IgD-negative memory B cell (primary cell): ENCODE measurements at regions not wholly inside any gene's neighbourhood (a gene's known extent, or its start where the extent isn't known, plus 50 kb on each side); places are given as distances from the start of the nearest gene placed in this dataset.
"Not testable (repeated sequence)": the region's sequence is repeated elsewhere in the genome, so short reads cannot be mapped to it uniquely, and the experiment has no call there.

Experiments used
- H3K27ac Mint-ChIP-seq, 3 donors: one replicate each; pipeline ENCODE4 v1.8.0; 2020 to 2022; ENCODE audit warnings: mild to moderate bottlenecking in 3 of 3, mixed read lengths in 3 of 3, moderate library complexity in 1 of 3
- H3K27me3 Mint-ChIP-seq: one replicate; pipeline ENCODE4 v1.8.0; 2021; ENCODE audit warnings: mixed read lengths
- H3K36me3 Mint-ChIP-seq: one replicate; pipeline ENCODE4 v1.8.0; 2020; ENCODE audit warnings: mild to moderate bottlenecking, mixed read lengths
- H3K4me1 Mint-ChIP-seq, 3 donors: one replicate each; pipeline ENCODE4 v1.8.0; 2020 to 2022; ENCODE audit warnings: mixed read lengths in 3 of 3, mild to moderate bottlenecking in 1 of 3
- H3K4me3 Mint-ChIP-seq, 4 donors: one replicate each; pipeline ENCODE4 v1.8.0; 2020 to 2022; ENCODE audit warnings: mild to moderate bottlenecking in 4 of 4, mixed read lengths in 4 of 4, moderate library complexity in 3 of 4
- H3K9me3 Mint-ChIP-seq, 3 donors: one replicate each; pipeline ENCODE4 v1.8.0; 2020 to 2021; ENCODE audit warnings: mixed read lengths in 3 of 3, mild to moderate bottlenecking in 1 of 3

DNA sequence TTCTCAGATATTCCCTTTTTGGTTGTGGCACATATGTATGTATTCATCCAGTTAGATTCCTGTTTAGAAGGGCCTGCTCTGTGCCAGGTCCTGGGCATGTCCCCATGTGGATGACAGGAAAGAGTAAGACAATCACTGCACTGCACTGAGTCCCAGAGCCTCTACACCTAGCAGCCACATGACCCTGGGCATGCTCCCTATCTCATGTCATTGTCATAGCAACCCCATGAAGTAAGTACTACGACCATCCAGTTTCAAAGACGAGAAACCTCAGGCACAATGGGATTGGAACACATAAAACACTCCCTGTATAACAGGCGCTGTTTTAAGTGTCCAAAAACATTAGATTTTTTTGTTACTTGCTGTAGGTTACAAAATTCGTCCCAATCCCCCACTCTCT lies 594.4 kb downstream of the UQCRFS1 start:
- H3K4me3 Mint-ChIP-seq: no peak overlapping the region
- H3K36me3 Mint-ChIP-seq: peaks cover 2% of the 10 kb centered on the region
- H3K9me3 Mint-ChIP-seq: peaks cover 8 to 34% (median 12%) of the 10 kb centered on the region in 3 donors
- peaks cover 0 to 1% (median 0%) of the 10 kb centered on the region in 3 donors for H3K4me1 Mint-ChIP-seq
- no peak overlapping the region for H3K27ac Mint-ChIP-seq
- no peaks in the 10 kb centered on the region for H3K27me3 Mint-ChIP-seq

- no peak overlapping the region for H3K4me3 Mint-ChIP-seq
- H3K27me3 Mint-ChIP-seq: no peaks in the 10 kb centered on the region
- peaks cover 2% of the 10 kb centered on the region for H3K36me3 Mint-ChIP-seq
- peaks cover 0 to 1% (median 0%) of the 10 kb centered on the region in 3 donors for H3K4me1 Mint-ChIP-seq
- peaks cover 10 to 31% (median 11%) of the 10 kb centered on the region in 3 donors for H3K9me3 Mint-ChIP-seq
- no peak overlapping the region for H3K27ac Mint-ChIP-seq
These were observed 597.0 kb downstream of the UQCRFS1 start for GRCh38 chr19:28615966-28616365.

DNA sequence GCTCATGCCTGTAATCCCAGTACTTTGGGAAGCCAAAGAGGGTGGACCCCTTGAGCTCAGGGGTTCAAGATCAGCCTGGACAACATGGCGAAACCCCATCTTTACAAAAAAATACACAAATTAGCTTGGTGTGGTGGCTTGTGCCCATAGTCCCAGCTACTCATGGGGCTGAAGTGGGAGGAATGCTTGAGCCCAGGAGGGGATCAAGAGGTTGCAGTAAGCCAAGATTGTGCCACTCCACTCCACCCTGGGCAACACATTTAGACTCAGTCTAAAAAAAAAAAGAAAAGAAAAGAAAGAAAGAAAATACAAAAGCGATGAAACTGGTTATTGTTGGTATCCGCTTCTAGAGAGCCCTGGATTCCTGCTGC lies 597.4 kb downstream of the UQCRFS1 start:
- H3K9me3 Mint-ChIP-seq: peaks cover 10 to 30% (median 11%) of the 10 kb centered on the region in 3 donors
- no peaks in the 10 kb centered on the region for H3K27me3 Mint-ChIP-seq
- H3K27ac Mint-ChIP-seq: no peak overlapping the region
- H3K4me3 Mint-ChIP-seq: no peak overlapping the region
- H3K4me1 Mint-ChIP-seq: peaks cover 0 to 1% (median 0%) of the 10 kb centered on the region in 3 donors
- H3K36me3 Mint-ChIP-seq: peaks cover 2% of the 10 kb centered on the region

- Mint-ChIP-seq H3K4me1 (no peaks in the 10 kb centered on the region), H3K27me3 (no peaks in the 10 kb centered on the region), H3K4me3 (no peak overlapping the region), H3K36me3 (peaks cover 2% of the 10 kb centered on the region), H3K27ac (no peak overlapping the region), H3K9me3 (peaks cover 6 to 26% (median 11%) of the 10 kb centered on the region in 3 donors)
These were observed 598.1 kb downstream of the UQCRFS1 start for GRCh38 chr19:28614634-28615545.

DNA sequence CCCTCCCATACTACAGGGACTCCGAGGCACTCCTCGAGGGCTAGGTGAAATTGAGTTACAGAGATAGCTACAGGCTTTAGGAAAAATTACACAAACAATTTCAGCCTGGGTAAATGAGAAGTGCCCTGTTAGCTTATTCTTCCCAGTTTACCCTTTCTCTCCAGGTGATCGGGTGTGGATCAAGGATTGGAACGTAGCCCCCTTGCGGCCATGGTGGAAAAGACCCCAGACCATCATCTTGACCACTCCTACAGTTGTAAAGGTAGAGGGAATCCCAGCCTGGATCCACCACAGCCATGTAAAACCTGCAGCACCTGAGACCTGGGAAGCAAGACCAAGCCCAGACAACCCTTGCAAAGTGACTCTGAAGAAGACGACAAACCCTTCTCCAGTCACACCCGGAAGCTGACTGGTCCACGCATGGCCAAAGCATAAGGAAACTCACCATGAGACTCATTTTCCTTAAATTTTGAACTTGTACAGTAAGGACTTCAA lies 600.6 kb downstream of the UQCRFS1 start:
- no peaks in the 10 kb centered on the region for H3K4me1 Mint-ChIP-seq
- no peak overlapping the region for H3K4me3 Mint-ChIP-seq
- no peaks in the 10 kb centered on the region for H3K27me3 Mint-ChIP-seq
- peaks cover 6 to 15% (median 8%) of the 10 kb centered on the region in 3 donors for H3K9me3 Mint-ChIP-seq
- no peak overlapping the region for H3K27ac Mint-ChIP-seq
- peaks cover 2% of the 10 kb centered on the region for H3K36me3 Mint-ChIP-seq

GRCh38 chr19:28611227-28611914 lies 601.6 kb downstream of the UQCRFS1 start:
- not testable (repeated sequence) for H3K4me3 Mint-ChIP-seq

GRCh38 chr19:28610731-28611130 lies 602.2 kb downstream of the UQCRFS1 start:
- Mint-ChIP-seq H3K27ac (no peak overlapping the region), H3K27me3 (no peaks in the 10 kb centered on the region), H3K9me3 (peaks cover 3 to 10% (median 10%) of the 10 kb centered on the region in 3 donors), H3K36me3 (no peaks in the 10 kb centered on the region), H3K4me1 (no peaks in the 10 kb centered on the region), H3K4me3 (no peak overlapping the region)

More at GRCh38 chr19:28611227-28611914, 601.6 kb downstream of the UQCRFS1 start:
- not testable (repeated sequence) for H3K4me1 Mint-ChIP-seq, H3K27me3 Mint-ChIP-seq, H3K36me3 Mint-ChIP-seq, H3K27ac Mint-ChIP-seq
- peaks cover 4 to 10% (median 8%) of the 10 kb centered on the region in 3 donors for H3K9me3 Mint-ChIP-seq

DNA sequence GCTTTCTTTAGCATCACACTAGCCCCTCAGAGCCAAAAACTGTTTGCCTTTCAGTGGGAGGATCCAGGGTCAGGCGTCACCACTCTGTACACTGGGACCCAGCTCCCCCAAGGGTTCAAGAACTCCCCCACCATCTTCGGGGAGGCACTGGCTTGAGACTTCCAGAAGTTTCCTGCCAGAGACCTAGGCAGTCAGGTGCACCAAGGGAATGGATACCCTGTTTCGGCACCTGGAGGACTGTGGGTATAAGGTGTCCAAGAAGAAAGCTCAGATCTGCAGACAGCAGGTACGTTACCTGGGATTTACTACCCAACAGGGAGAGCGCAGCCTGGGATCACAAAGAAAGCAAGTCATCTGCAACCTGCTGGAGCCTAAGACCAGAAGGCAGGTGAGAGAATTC lies 603.0 kb downstream of the UQCRFS1 start:
- no peak overlapping the region for H3K27ac Mint-ChIP-seq
- no peaks in the 10 kb centered on the region for H3K4me1 Mint-ChIP-seq

GRCh38 chr19:28609091-28609755 lies 603.7 kb downstream of the UQCRFS1 start:
- H3K27me3 Mint-ChIP-seq: no peaks in the 10 kb centered on the region
- peaks cover 3 to 11% (median 5%) of the 10 kb centered on the region in 3 donors for H3K9me3 Mint-ChIP-seq
- no peak overlapping the region for H3K4me3 Mint-ChIP-seq
- H3K27ac Mint-ChIP-seq: no peak overlapping the region
- H3K4me1 Mint-ChIP-seq: no peaks in the 10 kb centered on the region
- no peaks in the 10 kb centered on the region for H3K36me3 Mint-ChIP-seq

More for the DNA sequence above, 603.0 kb downstream of the UQCRFS1 start:
- Mint-ChIP-seq H3K9me3 (peaks cover 3 to 8% (median 7%) of the 10 kb centered on the region in 3 donors), H3K36me3 (no peaks in the 10 kb centered on the region), H3K27me3 (no peaks in the 10 kb centered on the region), H3K4me3 (peak overlapping the region in 1 of 4 donors; percentile 8)

DNA sequence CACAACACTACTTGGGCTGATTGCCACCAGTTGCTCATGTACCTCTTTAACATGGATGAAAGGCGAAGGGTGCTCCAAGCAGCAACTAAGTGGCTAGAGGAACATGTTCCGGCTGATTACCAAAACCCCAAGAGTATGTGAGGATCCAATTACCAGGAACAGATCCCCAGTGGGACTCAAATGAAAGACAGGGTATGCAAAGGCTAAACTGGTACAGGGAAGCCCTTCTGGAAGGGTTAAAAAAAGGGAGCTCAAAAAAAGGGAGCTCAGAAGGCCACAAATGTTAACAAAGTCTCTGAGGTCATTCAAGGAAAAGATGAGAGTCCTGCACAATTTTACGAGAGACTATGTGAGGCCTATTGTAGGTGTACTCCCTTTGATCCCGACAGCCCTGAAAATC lies 604.7 kb downstream of the UQCRFS1 start:
- Mint-ChIP-seq H3K4me1 (no peaks in the 10 kb centered on the region), H3K27me3 (no peaks in the 10 kb centered on the region), H3K27ac (no peak overlapping the region)

GRCh38 chr19:28607066-28607583 lies 605.8 kb downstream of the UQCRFS1 start:
- H3K4me1 Mint-ChIP-seq: no peaks in the 10 kb centered on the region
- peaks cover 5 to 18% (median 6%) of the 10 kb centered on the region in 3 donors for H3K9me3 Mint-ChIP-seq
- no peaks in the 10 kb centered on the region for H3K27me3 Mint-ChIP-seq
- no peak overlapping the region for H3K27ac Mint-ChIP-seq
- H3K36me3 Mint-ChIP-seq: no peaks in the 10 kb centered on the region
- no peak overlapping the region for H3K4me3 Mint-ChIP-seq

More for the DNA sequence above, 604.7 kb downstream of the UQCRFS1 start:
- no peak overlapping the region for H3K4me3 Mint-ChIP-seq
- peaks cover 3 to 18% (median 5%) of the 10 kb centered on the region in 3 donors for H3K9me3 Mint-ChIP-seq
- H3K36me3 Mint-ChIP-seq: no peaks in the 10 kb centered on the region

- H3K4me3 Mint-ChIP-seq: no peak overlapping the region
- no peaks in the 10 kb centered on the region for H3K36me3 Mint-ChIP-seq
- H3K9me3 Mint-ChIP-seq: peaks cover 4 to 18% (median 10%) of the 10 kb centered on the region in 3 donors
- no peaks in the 10 kb centered on the region for H3K4me1 Mint-ChIP-seq
- no peaks in the 10 kb centered on the region for H3K27me3 Mint-ChIP-seq
- peak overlapping the region in 1 of 3 donors; percentile 45 for H3K27ac Mint-ChIP-seq
These were observed 606.5 kb downstream of the UQCRFS1 start for GRCh38 chr19:28606269-28607032.

DNA sequence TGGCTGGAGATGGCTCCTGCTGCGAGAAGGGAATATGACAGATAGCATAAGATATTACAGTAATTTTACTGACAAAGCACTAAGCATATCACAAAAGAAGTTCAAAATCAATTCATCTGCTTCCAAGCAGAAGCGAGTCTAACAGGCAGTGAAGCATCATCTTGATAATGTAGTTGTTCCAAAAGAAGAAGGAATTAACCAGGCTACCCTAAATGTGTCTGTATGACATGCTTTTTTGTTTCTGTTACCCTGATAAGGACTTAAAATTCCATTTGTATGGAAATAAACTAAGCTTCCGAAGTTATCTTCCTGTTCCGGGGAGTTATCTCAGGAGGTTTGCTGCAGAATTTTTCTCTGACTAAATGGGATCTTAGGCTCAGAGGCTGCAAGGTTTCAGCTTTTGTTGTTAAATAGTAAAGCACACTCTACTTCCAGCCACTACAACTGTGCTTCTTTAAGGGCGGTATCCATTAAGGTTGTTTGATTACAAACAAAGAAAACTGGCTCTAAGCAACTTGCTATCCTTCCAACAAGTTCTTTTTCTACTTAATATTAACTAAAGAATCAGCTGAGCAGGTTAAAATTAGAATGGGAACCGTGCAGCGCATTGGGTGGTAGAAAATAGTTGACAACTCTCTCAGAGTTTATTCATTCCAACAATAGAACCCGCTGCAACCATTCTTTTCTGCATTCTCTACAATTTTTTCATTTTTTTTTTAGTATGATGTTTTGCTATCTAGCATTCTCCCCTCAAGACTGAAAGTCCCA lies 607.3 kb downstream of the UQCRFS1 start:
- Mint-ChIP-seq H3K27me3 (no peaks in the 10 kb centered on the region), H3K4me3 (no peak overlapping the region), H3K9me3 (peaks cover 4 to 18% (median 10%) of the 10 kb centered on the region in 3 donors), H3K27ac (peak overlapping the region in 1 of 3 donors; percentile 45), H3K36me3 (no peaks in the 10 kb centered on the region), H3K4me1 (no peaks in the 10 kb centered on the region)
